Body of pancreas (tissue), 4 donors: ENCODE measurements at regions not wholly inside any gene's neighbourhood (a gene's known extent, or its start where the extent isn't known, plus 50 kb on each side); places are given as distances from the start of the nearest gene placed in this dataset.

ENCODE experiments used
- ATAC-seq: fragments of 150-250 bp; one replicate; pipeline ENCODE4 v1.9.1; 2016
- DNase-seq, 4 donors: peaks; one replicate each; pipeline ENCODE4 v3.0.0-alpha.2; 2019
- H3K27ac ChIP-seq, 4 donors: fragments of 200-600 bp; sonication (generic); 1 replicate in 3 of 4; 2 replicates in 1 of 4; pipeline versions ENCODE4 v1.5.1 to v1.6.1; 2016 to 2019; ENCODE audit warnings: mild to moderate bottlenecking in 1 of 4, mixed read lengths in 1 of 4, moderate library complexity in 1 of 4
- H3K27me3 ChIP-seq, 2 donors: fragments of 200-600 bp; sonication (generic); one replicate each; pipeline ENCODE4 v1.6.0; 2016; ENCODE audit warnings: mild to moderate bottlenecking in 1 of 2
- H3K36me3 ChIP-seq, 2 donors: fragments of 200-600 bp; sonication (generic); replicated peaks in 1 of 2; 2 replicates each; pipeline ENCODE4 v1.5.1; 2016; ENCODE audit warnings: low read depth in 2 of 2; ENCODE audit not compliant: insufficient read depth in 1 of 2
- H3K4me1 ChIP-seq: fragments of 200-600 bp; sonication (generic); one replicate; pipeline ENCODE4 v1.6.0; 2016
- H3K4me3 ChIP-seq, 2 donors: fragments of 200-600 bp; sonication (generic); 1 replicate in 1 of 2; 2 replicates in 1 of 2; pipeline ENCODE4 v1.5.1; 2016 to 2019
- H3K9me3 ChIP-seq, 3 donors: fragments of 200-600 bp; sonication (generic); 1 replicate in 2 of 3; 2 replicates in 1 of 3; pipeline ENCODE4 v1.5.1; 2016
- CTCF ChIP-seq, 7 experiments: fragments of 450-650 bp in 4 of 7; fragments of 200-600 bp in 3 of 7; sonication (generic) in 3 of 7; IDR thresholded peaks; one replicate each; pipeline ENCODE4 v1.5.1; 2016 to 2019; ENCODE audit warnings: antibody characterized with exemption in 7 of 7
- POLR2A ChIP-seq, 3 donors: fragments of 450-650 bp; IDR thresholded peaks; one replicate each; pipeline ENCODE4 v1.6.1; 2016; ENCODE audit warnings: antibody characterized with exemption in 3 of 3, mild to moderate bottlenecking in 2 of 3
- WGBS, 2 donors: methylation state at CpG; one replicate each; pipeline ENCODE4 v1.1.5; 2017; 5-methylcytosine and 5-hydroxymethylcytosine counted together
- intact Hi-C: fragments of 100-400 bp; cut with DNase I; formaldehyde crosslinking; loops from one replicate; pipeline ENCODE4 v1.15.1; 2023

- H3K36me3 ChIP-seq = no peaks in the 10 kb centered on the region
- H3K27me3 ChIP-seq = no peaks in the 10 kb centered on the region
- WGBS, 2 donors = 23 to 26% methylated on average over 4 of the region's 4 CpGs
- TF ChIP-seq POLR2A (IDR thresholded peaks at IDR 0.05) = no peak
- no peak for TF ChIP-seq CTCF (IDR thresholded peaks at IDR 0.05)
- peak overlapping the region in 1 of 4 donors; percentile 36 for H3K27ac ChIP-seq
- intact Hi-C loops = no loop called here
- DNase-seq (peak; percentile 52 to 74 (median 70)), ATAC-seq (peak; percentile 84)
- peaks cover 10% of the 10 kb centered on the region for H3K4me1 ChIP-seq
- H3K9me3 ChIP-seq = no peaks in the 10 kb centered on the region
- H3K4me3 ChIP-seq = no peak overlapping the region
Observed at GRCh38 chr4:14726877-14727361, 275.4 kb upstream of the CPEB2 start.

- no peak overlapping the region for H3K4me3 ChIP-seq
- H3K9me3 ChIP-seq = no peaks in the 10 kb centered on the region
- TF ChIP-seq CTCF (IDR thresholded peaks at IDR 0.05) (no peak), POLR2A (IDR thresholded peaks at IDR 0.05) (no peak)
- intact Hi-C loops = no loop called here
- H3K36me3 ChIP-seq = no peaks in the 10 kb centered on the region
- DNase-seq = no peak
- H3K27ac ChIP-seq = no peak overlapping the region
- no peaks in the 10 kb centered on the region for H3K27me3 ChIP-seq
- ATAC-seq = no peak
- H3K4me1 ChIP-seq = peaks cover 10% of the 10 kb centered on the region
Observed at GRCh38 chr4:14729282-14730000, 272.8 kb upstream of the CPEB2 start.

- no peaks in the 10 kb centered on the region for H3K4me1 ChIP-seq
- ATAC-seq (no peak), DNase-seq (no peak)
- H3K36me3 ChIP-seq = no peaks in the 10 kb centered on the region
- H3K4me3 ChIP-seq = no peak overlapping the region
- intact Hi-C loops = no loop called here
- H3K27me3 ChIP-seq = no peaks in the 10 kb centered on the region
- no peaks in the 10 kb centered on the region for H3K9me3 ChIP-seq
- 48 to 60% methylated on average over 1 of the region's 1 CpG for WGBS, 2 donors
- H3K27ac ChIP-seq = no peak overlapping the region
- TF ChIP-seq CTCF (IDR thresholded peaks at IDR 0.05) (no peak), POLR2A (IDR thresholded peaks at IDR 0.05) (no peak)
Observed at GRCh38 chr4:14742054-14742453, 260.2 kb upstream of the CPEB2 start.

- no peaks in the 10 kb centered on the region for H3K4me1 ChIP-seq
- no peaks in the 10 kb centered on the region for H3K9me3 ChIP-seq
- no peaks in the 10 kb centered on the region for H3K27me3 ChIP-seq
- no peak for TF ChIP-seq POLR2A (IDR thresholded peaks at IDR 0.05)
- no peak for TF ChIP-seq CTCF (IDR thresholded peaks at IDR 0.05)
- H3K27ac ChIP-seq = no peak overlapping the region
- intact Hi-C loops = no loop called here
- no peaks in the 10 kb centered on the region for H3K36me3 ChIP-seq
- 88 to 94% methylated on average over 5 of the region's 5 CpGs for WGBS, 2 donors
- H3K4me3 ChIP-seq = no peak overlapping the region
- no peak for ATAC-seq
- no peak for DNase-seq
Observed at GRCh38 chr4:14743172-14743571, 259.1 kb upstream of the CPEB2 start.

GRCh38 chr4:14743601-14744000 is 258.7 kb upstream of the CPEB2 start:
- TF ChIP-seq CTCF (IDR thresholded peaks at IDR 0.05) (no peak), POLR2A (IDR thresholded peaks at IDR 0.05) (no peak)
- intact Hi-C loops = no loop called here
- no peaks in the 10 kb centered on the region for H3K9me3 ChIP-seq
- H3K27ac ChIP-seq = no peak overlapping the region
- no peak overlapping the region for H3K4me3 ChIP-seq
- ATAC-seq (no peak), DNase-seq (no peak)
- no peaks in the 10 kb centered on the region for H3K36me3 ChIP-seq
- WGBS, 2 donors = 88 to 94% methylated on average over 5 of the region's 5 CpGs
- H3K4me1 ChIP-seq = no peaks in the 10 kb centered on the region
- H3K27me3 ChIP-seq = no peaks in the 10 kb centered on the region
